GM12878 (cell line): ENCODE measurements at regions not wholly inside any gene's neighbourhood (a gene's known extent, or its start where the extent isn't known, plus 50 kb on each side); places are given as distances from the start of the nearest gene placed in this dataset.

ENCODE experiments used
- ATAC-seq: fragments of 200-7000 bp; cut with Tn5 transposase; 3 replicates; pipeline ENCODE4 v1.9.1; 2020; ENCODE audit warnings: mild to moderate bottlenecking, moderate library complexity
- BruUV-seq: library from RNA; stranded (reverse); fragments of 400-500 nt; replicated peaks from 2 replicates; lab custom pipeline; 2021; lab: Mats Ljungman, UMichigan
- CTCF ChIA-PET: fragments of 300-600 bp; sonication (Branson Sonifier 250); formaldehyde crosslinking; extraction: SDS; loops from one replicate; lab custom pipeline; 2021; ENCODE audit warnings: inconsistent platforms; lab: Yijun Ruan, JAX
- POLR2A ChIA-PET: fragments of 350-600 bp; formaldehyde crosslinking; extraction: SDS; loops from one replicate; lab custom pipeline; 2021; ENCODE audit warnings: inconsistent platforms; lab: Charles Lee
- RAD21 ChIA-PET: fragments of 300-600 bp; sonication (Branson Sonifier 250); formaldehyde crosslinking; loops from one replicate; lab custom pipeline; 2023; ENCODE audit warnings: antibody characterized with exemption; ENCODE audit not compliant: unreplicated experiment; lab: Charles Lee
- SMC1A ChIA-PET: fragments of 300-600 bp; sonication (Branson Sonifier 250); formaldehyde crosslinking; loops from one replicate; lab custom pipeline; 2023; ENCODE audit not compliant: unreplicated experiment, uncharacterized antibody; lab: Charles Lee
- DNase-seq: peaks from one replicate; pipeline ENCODE4 v3.0.0-alpha.2; 2011; ENCODE audit warnings: low read depth, low spot score
- FAIRE-seq: peaks from 3 replicates; lab custom pipeline; 2011; peaks lifted over from hg19 to GRCh38; lab: Jason Lieb, UNC
- H2AFZ ChIP-seq: 2 replicates; pipeline ENCODE4 v1.6.0; 2011; ENCODE audit warnings: low read depth, low read length, control low read depth; ENCODE audit not compliant: control insufficient read depth
- H3K27ac ChIP-seq: 2 replicates; pipeline ENCODE4 v1.5.1; 2011; ENCODE audit warnings: control low read depth; ENCODE audit not compliant: control insufficient read depth, insufficient read depth
- H3K27me3 ChIP-seq, 2 experiments: replicated peaks in 1 of 2; 2 replicates each; pipeline versions ENCODE4 v1.6.0 to v1.6.1; 2011; ENCODE audit warnings: low read length in 1 of 2; ENCODE audit not compliant: control insufficient read depth in 2 of 2, insufficient read depth in 2 of 2
- H3K36me3 ChIP-seq, 2 experiments: 2 replicates each; pipeline ENCODE4 v1.5.1; 2011; ENCODE audit warnings: low read length in 1 of 2; ENCODE audit not compliant: control insufficient read depth in 2 of 2, insufficient read depth in 2 of 2
- H3K4me1 ChIP-seq: 2 replicates; pipeline ENCODE4 v1.6.1; 2011; ENCODE audit warnings: mild to moderate bottlenecking, low read length, moderate library complexity, mixed read lengths; ENCODE audit not compliant: control insufficient read depth, insufficient read depth
- H3K4me2 ChIP-seq: 2 replicates; pipeline ENCODE4 v1.6.0; 2011; ENCODE audit warnings: control low read depth; ENCODE audit not compliant: control insufficient read depth, insufficient read depth
- H3K4me3 ChIP-seq: fragments of 200-600 bp; sonication (generic); 2 replicates; pipeline ENCODE4 v1.5.1; 2016
- H3K79me2 ChIP-seq: 2 replicates; pipeline ENCODE4 v1.6.0; 2011; ENCODE audit warnings: low read length; ENCODE audit not compliant: control insufficient read depth, insufficient read depth
- H3K9ac ChIP-seq: 2 replicates; pipeline ENCODE4 v1.8.0; 2011; ENCODE audit warnings: low read length, control low read depth, mixed read lengths; ENCODE audit not compliant: control insufficient read depth, insufficient read depth
- H3K9me3 ChIP-seq: replicated peaks from 3 replicates; pipeline ENCODE4 v1.5.1; 2011; ENCODE audit warnings: mild to moderate bottlenecking, low read length; ENCODE audit not compliant: control insufficient read depth, insufficient read depth
- H4K20me1 ChIP-seq: 2 replicates; pipeline ENCODE4 v1.6.0; 2011; ENCODE audit not compliant: control insufficient read depth, insufficient read depth
- BCLAF1 ChIP-seq: fragments of 450-650 bp; IDR thresholded peaks from 2 replicates; pipeline ENCODE4 v1.6.1; 2017; ENCODE audit warnings: antibody characterized with exemption, mild to moderate bottlenecking, moderate library complexity
- DPF2 ChIP-seq: fragments of 450-650 bp; IDR thresholded peaks from 2 replicates; pipeline ENCODE4 v1.6.1; 2017; ENCODE audit warnings: mild to moderate bottlenecking
- HDAC6 ChIP-seq: fragments of 200-600 bp; sonication (generic); IDR thresholded peaks from one replicate; pipeline ENCODE4 v1.8.0; 2017; ENCODE audit warnings: antibody characterized with exemption; ENCODE audit not compliant: unreplicated experiment
- IKZF1 ChIP-seq: fragments of 450-650 bp; conservative IDR thresholded peaks from 2 replicates; pipeline ENCODE4 v1.6.1; 2017; ENCODE audit warnings: antibody characterized with exemption, mild to moderate bottlenecking
- KAT2A ChIP-seq: conservative IDR thresholded peaks from 2 replicates; pipeline ENCODE4 v1.6.1; 2011; ENCODE audit warnings: low read depth, low read length; ENCODE audit not compliant: control insufficient read depth
- MAX ChIP-seq: IDR thresholded peaks from 2 replicates; pipeline ENCODE4 v1.6.1; 2012; ENCODE audit warnings: low read depth, low read length, improper control_type of control experiment
- MLLT1 ChIP-seq: fragments of 450-650 bp; IDR thresholded peaks from 2 replicates; pipeline ENCODE4 v1.6.1; 2016; ENCODE audit warnings: mild to moderate bottlenecking
- POLR2A ChIP-seq: IDR thresholded peaks from 2 replicates; pipeline ENCODE4 v1.6.1; 2011; ENCODE audit warnings: low read depth, mild to moderate bottlenecking, low read length
- RFX5 ChIP-seq: IDR thresholded peaks from 2 replicates; pipeline ENCODE4 v1.6.1; 2011; ENCODE audit warnings: low read depth, low read length, improper control_type of control experiment
- SP1 ChIP-seq: IDR thresholded peaks from one replicate; pipeline ENCODE4 v1.6.1; 2011; ENCODE audit warnings: low read depth, low read length
- SPI1 ChIP-seq: IDR thresholded peaks from 2 replicates; pipeline ENCODE4 v1.6.1; 2011; ENCODE audit warnings: low read depth, mild to moderate bottlenecking, low read length, moderate library complexity, borderline replicate concordance; ENCODE audit not compliant: insufficient read depth
- TCF7 ChIP-seq: IDR thresholded peaks from 2 replicates; pipeline ENCODE4 v1.6.1; 2014; ENCODE audit warnings: antibody characterized with exemption, borderline replicate concordance
- ZNF207 ChIP-seq: fragments of 450-650 bp; IDR thresholded peaks from 2 replicates; pipeline ENCODE4 v1.6.1; 2014; ENCODE audit warnings: antibody characterized with exemption, mild to moderate bottlenecking, borderline replicate concordance
- WGBS: methylation state at CpG from one replicate; pipeline ENCODE4 v1.1.6; 2016; ENCODE audit warnings: low lambda C conversion rate; ENCODE audit not compliant: insufficient replicate concordance, insufficient coverage; ENCODE audit errors: missing lambda C conversion rate; 5-methylcytosine and 5-hydroxymethylcytosine counted together
- in situ Hi-C: fragments of 300-500 bp; cut with MboI; formaldehyde crosslinking; loops from 9 replicates; pipeline ENCODE4 v1.14.3; 2018; ENCODE audit warnings: mixed read lengths
- intact Hi-C: fragments of 100-400 bp; cut with micrococcal nuclease; formaldehyde crosslinking; loops from one replicate; pipeline ENCODE4 v1.14.2; 2022; ENCODE audit not compliant: unreplicated experiment

DNA sequence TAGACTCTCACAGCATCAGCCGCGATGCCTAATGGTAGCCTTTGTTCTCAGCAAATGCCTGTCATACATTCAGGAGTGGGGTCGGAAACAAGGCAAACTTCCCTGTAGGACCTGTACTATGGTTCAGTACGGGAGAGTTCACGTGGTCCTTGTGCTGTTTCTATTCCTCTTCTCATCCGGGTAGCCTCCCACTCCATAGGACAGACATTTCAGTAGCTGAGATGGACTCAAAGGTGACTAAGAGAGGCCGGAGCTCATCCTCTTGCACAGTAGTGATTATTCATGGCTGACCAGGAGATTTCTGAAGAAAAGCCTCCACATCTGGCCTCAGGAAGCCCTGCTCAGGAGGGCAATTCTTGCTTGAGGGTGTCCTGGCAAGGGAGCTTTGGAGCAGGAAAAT lies 117.8 kb upstream of the SPRED2 start:
- Histone ChIP-seq H3K27ac (no peak overlapping the region), H3K4me1 (peaks cover 11% of the 10 kb centered on the region), H3K4me2 (no peak overlapping the region), H3K27me3 (no peaks in the 10 kb centered on the region; a peak in 1 of 4 replicates), H3K79me2 (no peaks in the 10 kb centered on the region), H4K20me1 (no peaks in the 10 kb centered on the region), H3K36me3 (no peaks in the 10 kb centered on the region), H3K9ac (no peak overlapping the region), H3K9me3 (no peaks in the 10 kb centered on the region), H2AFZ (no peak overlapping the region), H3K4me3 (no peak overlapping the region)
- DNase-seq (no peak), ATAC-seq (peak; percentile 33), FAIRE-seq (no peak)
- in situ Hi-C loops (loop anchor here (25.0 kb wide), 1 partner anchor 638 kb away; no protein-coding TSS in a partner anchor), intact Hi-C loops (loop anchor here (5.0 kb wide), 2 partner anchors 158 to 488 kb away; no protein-coding TSS in a partner anchor)
- SMC1A ChIA-PET, result interaction anchor here (0.9 to 1.7 kb wide), 5 partner anchors 111 to 285 kb away, joined by 3 to 6 read pairs (median 3); no protein-coding TSS in a partner anchor
- POLR2A ChIA-PET, result no interaction called here
- TF ChIP-seq SPI1 (peak; percentile 60; the same call in 1 of the 2 replicates), IKZF1 (0 out of 2 replicates have a peak, but pooled peaks have one; percentile 17), ZNF207 (no peak)
- RAD21 ChIA-PET, result interaction anchor here (0.8 to 1.0 kb wide), 2 partner anchors 192 to 485 kb away, joined by 3 to 4 read pairs; no protein-coding TSS in a partner anchor
- CTCF ChIA-PET, result interaction anchor here (0.6 to 1.7 kb wide), 5 partner anchors 113 to 485 kb away, joined by 3 to 5 read pairs (median 4); no protein-coding TSS in a partner anchor
- 0% methylated on average over 7 of the region's 7 CpGs for WGBS
- no TSS peak for BruUV-seq

- no peak for DNase-seq
- no peak overlapping the region for H3K4me3 ChIP-seq
- FAIRE-seq, result no peak
- in situ Hi-C loops (loop anchor here (5.0 to 25.0 kb wide), 2 partner anchors 282 to 637 kb away; no protein-coding TSS in a partner anchor), intact Hi-C loops (loop anchor here (5.0 kb wide), 2 partner anchors 157 to 487 kb away; no protein-coding TSS in a partner anchor)
- no TSS peak for BruUV-seq
- WGBS, result 31% methylated on average over 4 of the region's 4 CpGs
- H3K36me3 ChIP-seq, result no peaks in the 10 kb centered on the region
- ChIA-PET SMC1A (interaction anchor here (1.0 to 1.7 kb wide), 4 partner anchors 20 to 279 kb away, joined by 3 to 6 read pairs (median 3); no protein-coding TSS in a partner anchor), CTCF (interaction anchor here (0.8 to 1.7 kb wide), 2 partner anchors 112 to 379 kb away, joined by 3 to 4 read pairs; no protein-coding TSS in a partner anchor), POLR2A (no interaction called here), RAD21 (interaction anchor here (1.0 kb wide), 1 partner anchor 485 kb away, joined by 3 read pairs; no protein-coding TSS in a partner anchor)
- H2AFZ ChIP-seq, result no peak overlapping the region
- H3K9ac ChIP-seq, result no peak overlapping the region
- H3K4me1 ChIP-seq, result peaks cover 6% of the 10 kb centered on the region
- ATAC-seq, result no peak
- H3K4me2 ChIP-seq, result no peak overlapping the region
- no peaks in the 10 kb centered on the region for H3K9me3 ChIP-seq
- H3K27ac ChIP-seq, result no peak overlapping the region
- H4K20me1 ChIP-seq, result no peaks in the 10 kb centered on the region
- H3K27me3 ChIP-seq, result no peaks in the 10 kb centered on the region; a peak in 1 of 4 replicates
- H3K79me2 ChIP-seq, result no peaks in the 10 kb centered on the region
- TF ChIP-seq POLR2A (no peak), HDAC6 (no peak), MAX (no peak), KAT2A (no peak), SP1 (no peak), MLLT1 (no peak), TCF7 (no peak), RFX5 (no peak), DPF2 (no peak), BCLAF1 (no peak)
Measured at GRCh38 chr2:65549631-65550030, 117.2 kb upstream of the SPRED2 start.
